AG04450 (cell line): ENCODE measurements at regions not wholly inside any gene's neighbourhood (a gene's known extent, or its start where the extent isn't known, plus 50 kb on each side); places are given as distances from the start of the nearest gene placed in this dataset.

Experiments used
- CTCF ChIA-PET: fragments of 300-600, 350-600 bp; formaldehyde crosslinking; extraction: SDS; loops from one replicate; lab custom pipeline; 2022; ENCODE audit warnings: antibody characterized with exemption, inconsistent platforms; lab: Charles Lee
- POLR2A ChIA-PET: fragments of 350-600 bp; formaldehyde crosslinking; extraction: SDS; loops from one replicate; lab custom pipeline; 2021; ENCODE audit warnings: antibody characterized with exemption, inconsistent platforms; lab: Yijun Ruan, JAX
- DNase-seq: peaks from one replicate; pipeline ENCODE4 v3.0.0-alpha.2; 2011; ENCODE audit warnings: low read depth, low spot score
- H3K27ac ChIP-seq: one replicate; pipeline ENCODE4 v1.5.1; 2012; ENCODE audit warnings: low read depth, low read length, control low read depth
- H3K27me3 ChIP-seq: one replicate; pipeline ENCODE4 v1.6.0; 2012; ENCODE audit warnings: low read length; ENCODE audit not compliant: control insufficient read depth, insufficient read depth
- H3K4me3 ChIP-seq: 2 replicates; pipeline ENCODE4 v1.5.1; 2011; ENCODE audit warnings: mild to moderate bottlenecking, low read depth, low read length, control low read depth
- H3K9me3 ChIP-seq: 2 replicates; pipeline ENCODE4 v1.5.1; 2012; ENCODE audit warnings: low read length; ENCODE audit not compliant: control insufficient read depth, insufficient read depth
- CTCF ChIP-seq: IDR thresholded peaks from 2 replicates; pipeline ENCODE4 v1.5.1; 2011; ENCODE audit warnings: low read depth, low read length, control low read depth, inconsistent platforms

GRCh38 chr18:40058811-40059570 lies 1896.0 kb upstream of the PIK3C3 start:
- POLR2A ChIA-PET, result no interaction called here
- Histone ChIP-seq H3K27me3 (no peaks in the 10 kb centered on the region), H3K27ac (no peak overlapping the region), H3K4me3 (no peak overlapping the region), H3K9me3 (no peaks in the 10 kb centered on the region)
- DNase-seq, result no peak
- CTCF ChIA-PET, result no interaction called here
- TF ChIP-seq CTCF, result no peak

GRCh38 chr18:40056079-40056692 lies 1898.8 kb upstream of the PIK3C3 start:
- no peak for DNase-seq
- ChIA-PET CTCF (no interaction called here), POLR2A (no interaction called here)
- no peak overlapping the region for H3K27ac ChIP-seq
- no peaks in the 10 kb centered on the region for H3K9me3 ChIP-seq
- TF ChIP-seq CTCF, result no peak
- H3K27me3 ChIP-seq, result no peaks in the 10 kb centered on the region
- no peak overlapping the region for H3K4me3 ChIP-seq

- DNase-seq, result no peak
- TF ChIP-seq CTCF, result no peak
- no peak overlapping the region for H3K4me3 ChIP-seq
Observed at GRCh38 chr18:40055262-40055661, 1899.8 kb upstream of the PIK3C3 start.

GRCh38 chr18:40049716-40050115 lies 1905.3 kb upstream of the PIK3C3 start:
- no peaks in the 10 kb centered on the region for H3K9me3 ChIP-seq
- no peak overlapping the region for H3K27ac ChIP-seq
- ChIA-PET CTCF (no interaction called here), POLR2A (no interaction called here)
- DNase-seq, result no peak
- no peaks in the 10 kb centered on the region for H3K27me3 ChIP-seq
- TF ChIP-seq CTCF, result no peak
- no peak overlapping the region for H3K4me3 ChIP-seq

More at GRCh38 chr18:40055262-40055661, 1899.8 kb upstream of the PIK3C3 start:
- CTCF ChIA-PET, result no interaction called here
- Histone ChIP-seq H3K9me3 (no peaks in the 10 kb centered on the region), H3K27ac (no peak overlapping the region), H3K27me3 (no peaks in the 10 kb centered on the region)
- POLR2A ChIA-PET, result no interaction called here

GRCh38 chr18:40048886-40049650 lies 1906.0 kb upstream of the PIK3C3 start:
- DNase-seq, result no peak
- Histone ChIP-seq H3K27me3 (no peaks in the 10 kb centered on the region), H3K4me3 (no peak overlapping the region), H3K27ac (no peak overlapping the region), H3K9me3 (no peaks in the 10 kb centered on the region)
- ChIA-PET CTCF (no interaction called here), POLR2A (no interaction called here)
- no peak for TF ChIP-seq CTCF
